GM21825 (cell line): ENCODE measurements at regions not wholly inside any gene's neighbourhood (a gene's known extent, or its start where the extent isn't known, plus 50 kb on each side); places are given as distances from the start of the nearest gene placed in this dataset.

ENCODE experiments used
- ATAC-seq: cut with Tn5 transposase; IDR thresholded peaks from one replicate; pipeline ENCODE4 v1.9.1; 2021; ENCODE audit warnings: mild to moderate bottlenecking, moderate library complexity; ENCODE audit not compliant: unreplicated experiment

DNA sequence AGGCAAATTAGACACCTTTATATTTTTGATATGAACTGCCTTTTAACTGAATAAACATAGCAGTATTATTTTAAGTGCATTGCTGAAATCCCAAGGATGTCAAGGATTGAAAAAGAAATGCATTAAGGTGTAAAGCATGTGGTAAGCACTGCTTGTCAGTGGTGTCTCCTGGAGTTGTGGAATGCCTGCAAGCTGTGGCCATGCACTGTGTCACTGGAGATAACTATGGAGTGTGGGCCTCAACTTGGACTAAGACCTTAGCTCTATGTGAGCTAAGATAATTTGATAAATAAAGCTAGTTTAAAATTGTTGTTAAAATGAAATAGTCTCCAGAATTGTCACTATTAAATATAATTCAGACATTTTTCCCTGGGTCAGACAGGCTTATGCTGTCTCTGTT, 156.6 kb upstream of the OPRM1 start:
- no peak for ATAC-seq

GRCh38 chr6:153873541-153873940, 165.5 kb upstream of the OPRM1 start:
- ATAC-seq = no peak

DNA sequence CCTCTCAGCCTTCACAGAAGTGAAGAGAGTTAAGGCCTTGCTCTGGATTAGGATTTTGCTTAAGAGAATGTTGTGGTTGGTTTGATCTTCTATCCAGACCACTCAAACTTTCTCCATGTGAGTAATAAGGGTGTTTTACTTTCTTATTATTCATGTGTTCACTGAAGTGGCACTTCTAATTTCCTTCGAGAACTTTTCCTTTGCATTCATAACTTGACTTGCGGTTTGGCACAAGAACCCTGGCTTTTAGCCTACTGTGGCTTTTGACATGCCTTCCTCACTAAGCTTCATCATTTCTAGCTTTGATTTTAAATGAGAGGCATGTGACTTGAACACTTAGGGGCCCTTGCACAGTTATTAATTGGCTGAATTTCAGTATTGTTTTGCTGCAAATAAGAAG, 166.1 kb upstream of the OPRM1 start:
- ATAC-seq = no peak

DNA sequence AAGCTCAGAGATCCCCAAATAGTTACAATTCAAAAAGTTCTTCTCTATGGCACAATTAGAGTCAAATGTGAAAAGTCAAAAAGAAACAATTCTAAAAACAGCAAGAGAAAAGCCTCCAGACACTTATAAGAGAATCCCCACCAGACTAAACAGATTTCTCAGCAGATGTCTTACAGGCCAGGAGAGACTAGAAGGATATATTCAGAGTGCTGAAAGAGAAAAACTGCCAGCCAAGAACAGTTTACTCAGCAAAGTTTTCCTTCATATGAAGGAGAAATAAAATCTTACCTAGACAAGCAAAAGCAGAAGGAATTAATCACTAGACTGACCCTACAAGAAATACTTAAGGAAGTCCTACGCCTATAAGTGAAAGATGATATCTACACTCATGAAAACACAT, 176.1 kb upstream of the OPRM1 start:
- no peak for ATAC-seq

DNA sequence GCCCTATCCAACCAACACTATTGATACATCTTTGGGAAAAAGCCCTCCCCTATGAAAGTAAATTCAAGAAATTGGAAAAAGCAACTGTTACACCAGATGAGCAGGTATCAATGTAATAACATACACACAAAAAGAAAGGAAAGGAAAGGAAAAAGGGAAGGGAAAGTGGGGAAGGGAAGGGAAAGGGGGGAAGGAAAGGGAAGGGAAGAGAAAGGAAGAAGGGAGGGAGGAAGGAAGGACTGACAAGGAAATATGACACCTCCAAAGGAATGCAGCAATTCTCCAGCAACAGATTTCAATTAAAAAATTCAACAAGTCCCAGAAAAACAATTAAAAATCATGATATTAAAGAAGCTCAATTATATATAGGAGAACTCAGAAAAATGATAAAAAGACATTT, 176.9 kb upstream of the OPRM1 start:
- no peak for ATAC-seq

GRCh38 chr6:153858529-153858928, 180.5 kb upstream of the OPRM1 start:
- ATAC-seq = no peak

GRCh38 chr6:153856929-153857376, 182.1 kb upstream of the OPRM1 start:
- ATAC-seq = no peak

- ATAC-seq = no peak
Measured at GRCh38 chr6:153852481-153852880, 186.6 kb upstream of the OPRM1 start.

DNA sequence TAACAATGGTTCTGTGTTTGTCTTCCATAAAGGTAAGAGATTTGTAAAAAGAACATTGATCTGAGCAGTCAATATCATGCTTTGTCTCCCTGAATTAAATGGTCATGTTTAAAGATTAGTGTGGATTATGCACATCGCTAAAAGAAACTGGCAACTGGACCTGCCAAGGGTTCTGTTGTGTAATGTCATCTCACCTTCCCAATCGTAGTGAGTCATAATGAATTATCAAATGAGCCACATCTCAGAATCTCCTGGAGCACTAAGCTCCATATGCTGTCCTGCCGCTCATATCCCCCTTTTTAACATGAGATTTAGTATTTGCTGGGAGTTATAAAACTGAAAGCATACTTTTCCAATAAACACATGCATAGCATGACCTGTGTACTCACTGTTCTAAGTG, 187.0 kb upstream of the OPRM1 start:
- no peak for ATAC-seq

DNA sequence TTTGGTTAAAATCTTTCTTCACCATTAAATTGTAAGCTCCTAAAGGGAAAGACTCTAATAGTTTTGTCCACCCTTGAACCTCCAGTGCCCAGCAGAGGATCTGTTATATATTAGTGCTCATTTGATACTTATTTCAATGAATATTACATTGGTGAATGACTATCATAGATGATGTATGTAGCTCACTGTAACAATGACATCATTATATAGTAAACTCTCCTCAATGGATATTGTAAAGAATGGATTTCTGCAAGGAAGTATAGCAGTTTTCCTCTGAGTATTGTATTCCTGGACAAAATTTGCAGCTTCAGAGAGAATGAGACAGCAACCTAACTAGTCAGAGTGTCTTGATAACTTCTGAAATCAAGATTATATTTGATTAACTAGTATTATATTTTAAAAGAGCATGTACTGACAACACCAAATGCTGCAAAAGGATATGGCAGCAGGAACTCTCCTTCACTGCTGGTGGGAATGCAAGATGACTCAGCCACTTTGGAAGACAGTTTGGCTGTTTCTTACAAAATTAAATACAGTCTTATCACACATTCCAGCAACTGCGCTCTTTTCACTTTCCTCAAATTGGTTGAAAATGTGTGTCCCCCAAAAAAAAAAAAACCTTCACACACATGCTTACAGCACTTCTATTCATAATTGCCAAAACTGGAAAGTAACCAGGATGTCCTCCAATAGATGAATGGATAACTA, 189.8 kb upstream of the OPRM1 start:
- ATAC-seq = no peak

DNA sequence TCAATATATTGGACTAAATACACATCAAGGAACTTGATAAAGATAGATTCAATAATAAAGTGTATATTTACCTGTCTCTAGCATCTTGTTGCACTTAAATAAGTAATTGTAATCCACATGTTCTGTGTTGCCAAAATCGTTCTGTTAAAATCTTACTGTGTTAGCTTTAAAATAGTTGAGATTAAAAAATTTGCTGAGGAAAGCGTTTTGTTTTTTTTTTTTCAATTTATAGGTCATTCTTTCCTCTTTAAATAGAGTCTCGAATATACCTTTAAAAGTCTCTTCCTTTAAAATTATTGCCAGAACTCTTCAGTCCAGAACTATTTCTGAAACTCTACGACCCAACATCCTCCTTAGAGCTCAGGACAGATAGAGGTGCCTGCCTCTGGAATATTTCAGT, 195.6 kb upstream of the OPRM1 start:
- ATAC-seq = no peak

GRCh38 chr6:153842491-153842890, 196.5 kb upstream of the OPRM1 start:
- ATAC-seq = no peak

GRCh38 chr6:153840039-153840850, 198.8 kb upstream of the OPRM1 start:
- ATAC-seq = no peak

GRCh38 chr6:153832543-153832942, 206.5 kb upstream of the OPRM1 start:
- no peak for ATAC-seq

GRCh38 chr6:153831350-153832078, 207.5 kb upstream of the OPRM1 start:
- no peak for ATAC-seq

DNA sequence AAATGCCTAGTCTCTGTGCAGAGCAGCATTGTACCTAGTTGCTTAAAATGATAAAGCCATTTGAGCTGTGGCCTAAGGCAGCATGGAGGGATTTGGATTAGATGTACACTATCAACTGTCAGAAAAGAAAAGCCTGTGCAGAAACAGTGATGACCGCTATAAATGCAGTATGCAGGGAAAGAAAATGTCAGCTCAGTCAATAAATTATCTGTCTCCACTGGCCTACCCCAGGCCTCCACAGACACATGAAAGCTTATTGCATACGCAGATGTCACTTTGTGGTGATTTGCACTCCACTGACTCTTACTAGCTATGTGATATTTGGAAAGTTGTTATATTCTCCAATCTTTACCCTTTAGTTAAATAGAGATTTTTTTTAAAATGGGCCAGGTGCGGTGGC, 221.9 kb upstream of the OPRM1 start:
- ATAC-seq = no peak

GRCh38 chr6:153816366-153816765, 222.7 kb upstream of the OPRM1 start:
- no peak for ATAC-seq

GRCh38 chr6:153814136-153814535, 224.9 kb upstream of the OPRM1 start:
- ATAC-seq = no peak

DNA sequence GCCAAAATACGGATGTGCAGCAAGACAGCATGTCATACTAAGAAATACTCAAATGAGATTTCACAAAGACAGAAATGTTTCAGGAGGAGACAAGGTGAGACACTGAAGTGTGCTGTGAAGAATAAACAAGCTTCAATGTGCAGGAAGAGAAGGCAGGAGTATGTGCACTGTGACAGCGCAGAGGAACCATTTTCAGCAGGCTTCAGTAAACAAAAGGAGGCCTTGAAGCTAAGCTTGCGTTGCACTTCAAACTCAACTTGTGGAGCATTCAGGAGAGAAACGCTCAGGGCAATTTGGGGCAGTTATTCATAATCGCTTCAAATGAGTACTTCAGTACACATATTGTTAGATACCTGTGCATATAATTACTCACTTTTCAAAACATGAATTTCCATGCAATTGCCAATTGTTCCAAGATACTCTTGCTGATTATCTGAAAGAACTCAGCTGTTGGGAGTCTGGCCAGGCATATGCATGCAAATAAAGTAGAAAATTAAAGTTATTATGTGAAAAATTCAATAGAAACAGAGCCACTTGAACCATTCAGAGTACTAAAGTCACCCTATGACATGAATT, 234.2 kb upstream of the OPRM1 start:
- ATAC-seq = no peak

GRCh38 chr6:153801917-153802316, 237.1 kb upstream of the OPRM1 start:
- ATAC-seq = no peak

- no peak for ATAC-seq
Measured at GRCh38 chr6:153800580-153801188, 238.4 kb upstream of the OPRM1 start.
